IMR-90 (cell line): ENCODE measurements at regions not wholly inside any gene's neighbourhood (a gene's known extent, or its start where the extent isn't known, plus 50 kb on each side); places are given as distances from the start of the nearest gene placed in this dataset.

Source experiments
- ATAC-seq: fragments of 200-7000 bp; cut with Tn5 transposase; 2 replicates; pipeline ENCODE4 v1.9.1; 2020; ENCODE audit warnings: low read depth, mild to moderate bottlenecking, moderate library complexity
- BruUV-seq: library from RNA; stranded (reverse); fragments of 400-500 nt; replicated peaks from 2 replicates; lab custom pipeline; 2021; lab: Mats Ljungman, UMichigan
- CTCF ChIA-PET: fragments of 300-600 bp; formaldehyde crosslinking; extraction: SDS; loops from one replicate; lab custom pipeline; 2021; ENCODE audit warnings: antibody characterized with exemption; lab: Yijun Ruan, JAX
- POLR2A ChIA-PET: fragments of 300-600 bp; sonication (Branson Sonifier 250); formaldehyde crosslinking; loops from one replicate; lab custom pipeline; 2022; ENCODE audit warnings: antibody characterized with exemption; ENCODE audit not compliant: unreplicated experiment; lab: Charles Lee
- DNase-seq: peaks from one replicate; pipeline ENCODE4 v3.0.0; 2013
- H2AFZ ChIP-seq: replicated peaks from 2 replicates; pipeline ENCODE3; 2013; ENCODE audit warnings: low read length, mild to moderate bottlenecking; ENCODE audit not compliant: poor library complexity
- H2AK5ac ChIP-seq: 2 replicates; pipeline ENCODE4 v1.6.1; 2013; ENCODE audit warnings: low read depth, low read length, inconsistent platforms
- H2AK9ac ChIP-seq: replicated peaks from 2 replicates; pipeline ENCODE3; 2013; ENCODE audit warnings: mild to moderate bottlenecking, low read depth, low read length, moderate library complexity; ENCODE audit not compliant: poor library complexity
- H2BK120ac ChIP-seq: 2 replicates; pipeline ENCODE4 v1.6.1; 2013; ENCODE audit warnings: low read depth, low read length, inconsistent platforms
- H2BK15ac ChIP-seq: 3 replicates; pipeline ENCODE4 v1.6.1; 2013; ENCODE audit warnings: low read depth, low read length, inconsistent platforms
- H2BK20ac ChIP-seq: 2 replicates; pipeline ENCODE4 v1.6.1; 2013; ENCODE audit warnings: low read depth, mild to moderate bottlenecking, inconsistent platforms, low read length, moderate library complexity
- H2BK5ac ChIP-seq: 2 replicates; pipeline ENCODE4 v1.6.1; 2013; ENCODE audit warnings: mild to moderate bottlenecking, low read depth, low read length, inconsistent platforms; ENCODE audit not compliant: poor library complexity, severe bottlenecking
- H3K14ac ChIP-seq: replicated peaks from 2 replicates; pipeline ENCODE4 v1.6.1; 2013; ENCODE audit warnings: low read depth, low read length, inconsistent platforms
- H3K18ac ChIP-seq: 2 replicates; pipeline ENCODE4 v1.6.1; 2013; ENCODE audit warnings: low read depth, low read length, control low read depth
- H3K23ac ChIP-seq: 2 replicates; pipeline ENCODE4 v1.6.1; 2013; ENCODE audit warnings: low read depth, low read length, inconsistent platforms
- H3K27ac ChIP-seq: 2 replicates; pipeline ENCODE4 v1.5.1; 2013; ENCODE audit warnings: mild to moderate bottlenecking, control low read depth, low read length; ENCODE audit not compliant: insufficient read depth
- H3K27me3 ChIP-seq: 2 replicates; pipeline ENCODE4 v1.6.1; 2013; ENCODE audit warnings: low read length; ENCODE audit not compliant: control insufficient read depth, insufficient read depth
- H3K36me3 ChIP-seq: 2 replicates; pipeline ENCODE4 v1.6.1; 2013; ENCODE audit warnings: low read length, mixed read lengths; ENCODE audit not compliant: control insufficient read depth, insufficient read depth
- H3K4ac ChIP-seq: 2 replicates; pipeline ENCODE4 v1.6.1; 2013; ENCODE audit warnings: low read depth, low read length, inconsistent platforms
- H3K4me1 ChIP-seq: 2 replicates; pipeline ENCODE4 v1.6.1; 2013; ENCODE audit warnings: low read length, mixed read lengths; ENCODE audit not compliant: control insufficient read depth, insufficient read depth
- H3K4me2 ChIP-seq: 2 replicates; pipeline ENCODE4 v1.6.1; 2013; ENCODE audit warnings: low read depth, mild to moderate bottlenecking, control low read depth, low read length, moderate library complexity
- H3K4me3 ChIP-seq: 2 replicates; pipeline ENCODE4 v1.5.1; 2013; ENCODE audit warnings: low read depth, mild to moderate bottlenecking, control low read depth, low read length, moderate library complexity; ENCODE audit not compliant: insufficient read depth
- H3K56ac ChIP-seq: 2 replicates; pipeline ENCODE4 v1.6.1; 2013; ENCODE audit warnings: low read length, inconsistent platforms; ENCODE audit not compliant: insufficient read depth; ENCODE audit errors: extremely low read depth
- H3K79me1 ChIP-seq, 2 experiments: 2 replicates each; pipeline ENCODE4 v1.6.1; 2013; ENCODE audit warnings: low read length in 2 of 2, inconsistent platforms in 1 of 2, low read depth in 1 of 2
- H3K9ac ChIP-seq: 2 replicates; pipeline ENCODE4 v1.6.1; 2013; ENCODE audit warnings: low read depth, low read length, control low read depth
- H3K9me1 ChIP-seq: 2 replicates; pipeline ENCODE4 v1.6.1; 2013; ENCODE audit warnings: low read length, inconsistent platforms; ENCODE audit not compliant: insufficient read depth
- H3K9me3 ChIP-seq: 2 replicates; pipeline ENCODE4 v1.6.1; 2013; ENCODE audit warnings: low read length; ENCODE audit not compliant: control insufficient read depth, insufficient read depth
- H4K20me1 ChIP-seq: 2 replicates; pipeline ENCODE4 v1.6.1; 2013; ENCODE audit warnings: low read length, inconsistent platforms; ENCODE audit not compliant: insufficient read depth
- H4K5ac ChIP-seq: 2 replicates; pipeline ENCODE4 v1.6.1; 2013; ENCODE audit warnings: mild to moderate bottlenecking, low read depth, low read length, control low read depth
- H4K8ac ChIP-seq, 2 experiments: 2 replicates each; pipeline ENCODE4 v1.6.1; 2013; ENCODE audit warnings: low read depth in 2 of 2, low read length in 2 of 2, control low read depth in 1 of 2, inconsistent platforms in 1 of 2
- H4K91ac ChIP-seq: 2 replicates; pipeline ENCODE4 v1.6.1; 2013; ENCODE audit warnings: low read depth, low read length, inconsistent platforms; ENCODE audit not compliant: insufficient read depth
- BHLHE40 ChIP-seq: fragments of 150-350 bp; IDR thresholded peaks from 2 replicates; pipeline ENCODE4 v1.6.1; 2016; ENCODE audit warnings: mild to moderate bottlenecking, low read depth, low read length
- CEBPB ChIP-seq: IDR thresholded peaks from 2 replicates; pipeline ENCODE4 v1.6.1; 2012; ENCODE audit warnings: low read depth, low read length, improper control_type of control experiment
- CHD1 ChIP-seq: IDR thresholded peaks from 2 replicates; pipeline ENCODE4 v1.6.1; 2012; ENCODE audit warnings: low read depth, low read length, improper control_type of control experiment
- CTCF ChIP-seq: conservative IDR thresholded peaks from 2 replicates; pipeline ENCODE4 v1.5.1; 2012; ENCODE audit warnings: mild to moderate bottlenecking, low read depth, low read length, improper control_type of control experiment
- ELK1 ChIP-seq: fragments of 150-350 bp; IDR thresholded peaks from 2 replicates; pipeline ENCODE4 v1.6.1; 2016; ENCODE audit warnings: low read depth, mild to moderate bottlenecking, low read length, moderate library complexity, borderline replicate concordance
- FOS ChIP-seq: fragments of 150-350 bp; IDR thresholded peaks from 2 replicates; pipeline ENCODE4 v1.6.1; 2016; ENCODE audit warnings: low read depth, low read length
- MAFK ChIP-seq: IDR thresholded peaks from 2 replicates; pipeline ENCODE4 v1.6.1; 2012; ENCODE audit warnings: low read depth, low read length, improper control_type of control experiment
- MAZ ChIP-seq: IDR thresholded peaks from 2 replicates; pipeline ENCODE4 v1.6.1; 2012; ENCODE audit warnings: low read depth, mild to moderate bottlenecking, low read length, improper control_type of control experiment, moderate library complexity, borderline replicate concordance
- MXI1 ChIP-seq: IDR thresholded peaks from 2 replicates; pipeline ENCODE4 v1.6.1; 2012; ENCODE audit warnings: low read depth, mild to moderate bottlenecking, low read length, moderate library complexity, borderline replicate concordance
- NFE2L2 ChIP-seq: fragments of 150-350 bp; IDR thresholded peaks from 2 replicates; pipeline ENCODE4 v1.6.1; 2016; ENCODE audit warnings: low read depth, mild to moderate bottlenecking, low read length
- POLR2A ChIP-seq: IDR thresholded peaks from 2 replicates; pipeline ENCODE4 v1.6.1; 2012; ENCODE audit warnings: mild to moderate bottlenecking, low read depth, low read length
- RAD21 ChIP-seq: IDR thresholded peaks from 2 replicates; pipeline ENCODE4 v1.6.1; 2012; ENCODE audit warnings: low read length, improper control_type of control experiment
- RCOR1 ChIP-seq: IDR thresholded peaks from 2 replicates; pipeline ENCODE4 v1.6.1; 2012; ENCODE audit warnings: mild to moderate bottlenecking, low read length, improper control_type of control experiment; ENCODE audit not compliant: insufficient replicate concordance
- RFX5 ChIP-seq: IDR thresholded peaks from 2 replicates; pipeline ENCODE4 v1.8.0; 2012; ENCODE audit warnings: low read depth, mild to moderate bottlenecking, low read length, moderate library complexity
- SMC3 ChIP-seq: fragments of 150-350 bp; IDR thresholded peaks from 2 replicates; pipeline ENCODE4 v1.6.1; 2016; ENCODE audit warnings: low read depth, mild to moderate bottlenecking, antibody characterized with exemption, low read length, moderate library complexity
- USF2 ChIP-seq: fragments of 150-350 bp; IDR thresholded peaks from 2 replicates; pipeline ENCODE4 v1.6.1; 2017; ENCODE audit warnings: mild to moderate bottlenecking, antibody characterized with exemption, low read length, low read depth
- WGBS, 2 experiments: methylation state at CpG; one replicate each; pipeline versions ENCODE4 v1.1.5 to v1.1.7; 2013; ENCODE audit warnings: missing lambda C conversion rate in 2 of 2; ENCODE audit not compliant: insufficient read length in 1 of 2; ENCODE audit errors: extremely low coverage in 2 of 2; 5-methylcytosine and 5-hydroxymethylcytosine counted together
- dilution Hi-C: fragments of 300-500 bp; cut with HindIII; formaldehyde crosslinking; loops from one replicate; pipeline ENCODE4 v1.14.3; 2018; ENCODE audit warnings: low sequenced_read_pairs; ENCODE audit not compliant: unreplicated experiment
- in situ Hi-C: fragments of 300-500 bp; cut with MboI; formaldehyde crosslinking; loops from 3 replicates; pipeline ENCODE4 v1.14.3; 2019; ENCODE audit warnings: low sequenced_read_pairs, inconsistent platforms, mixed read lengths
- intact Hi-C: fragments of 100-400 bp; cut with micrococcal nuclease; formaldehyde crosslinking; loops from 2 replicates; pipeline ENCODE4 v1.10.0; 2022

GRCh38 chr6:49341869-49342268, 121.2 kb downstream of the MMUT start:
- peaks cover 2% of the 10 kb centered on the region; the same call in 1 of the 2 replicates for H3K4me1 ChIP-seq
- CTCF ChIA-PET = no interaction called here
- no peak overlapping the region for H3K56ac ChIP-seq
- WGBS, 2 experiments = no CpG with 5 or more reads among the region's 3 CpGs
- no peak overlapping the region for H3K27ac ChIP-seq
- no peak overlapping the region for H3K14ac ChIP-seq
- H3K36me3 ChIP-seq = no peaks in the 10 kb centered on the region
- H2BK15ac ChIP-seq = no peak overlapping the region
- intact Hi-C loops = no loop called here
- BruUV-seq = no TSS peak
- no peak overlapping the region for H3K4me3 ChIP-seq
- no peak overlapping the region for H3K9ac ChIP-seq
- no peak overlapping the region for H2BK120ac ChIP-seq
- H3K27me3 ChIP-seq = no peaks in the 10 kb centered on the region
- no peak for DNase-seq
- H3K9me1 ChIP-seq = no peaks in the 10 kb centered on the region
- H3K4me2 ChIP-seq = no peak overlapping the region
- TF ChIP-seq BHLHE40 = no peak
- no peak for TF ChIP-seq CTCF
- no peak for TF ChIP-seq SMC3
- no peak for TF ChIP-seq RCOR1
- TF ChIP-seq POLR2A = no peak
- no peak for TF ChIP-seq NFE2L2
- TF ChIP-seq MAZ = no peak
- TF ChIP-seq USF2 = no peak
- no peak for TF ChIP-seq FOS
- no peak for TF ChIP-seq RAD21
- TF ChIP-seq ELK1 = no peak
- TF ChIP-seq CHD1 = no peak
- TF ChIP-seq MAFK = no peak
- no peak for TF ChIP-seq RFX5
- TF ChIP-seq CEBPB = no peak
- no peak for TF ChIP-seq MXI1
- H4K20me1 ChIP-seq = no peaks in the 10 kb centered on the region
- no peak overlapping the region for H3K18ac ChIP-seq
- H3K9me3 ChIP-seq = no peaks in the 10 kb centered on the region
- H3K79me1 ChIP-seq = no peaks in the 10 kb centered on the region
- no peak for ATAC-seq
- H4K5ac ChIP-seq = no peak overlapping the region
- in situ Hi-C loops = no loop called here
- H2AK5ac ChIP-seq = no peak overlapping the region
- H3K23ac ChIP-seq = no peak overlapping the region
- no peak overlapping the region for H4K8ac ChIP-seq
- H2AK9ac ChIP-seq = no peak overlapping the region
- dilution Hi-C loops = no loop called here
- H2AFZ ChIP-seq = no peak overlapping the region
- H4K91ac ChIP-seq = no peak overlapping the region
- no peak overlapping the region for H3K4ac ChIP-seq
- no peak overlapping the region for H2BK20ac ChIP-seq
- H2BK5ac ChIP-seq = no peak overlapping the region
- POLR2A ChIA-PET = no interaction called here
